IMR-90 (cell line): ENCODE measurements at regions not wholly inside any gene's neighbourhood (a gene's known extent, or its start where the extent isn't known, plus 50 kb on each side); places are given as distances from the start of the nearest gene placed in this dataset.

Experiments used
- ATAC-seq: fragments of 200-7000 bp; cut with Tn5 transposase; 2 replicates; pipeline ENCODE4 v1.9.1; 2020; ENCODE audit warnings: low read depth, mild to moderate bottlenecking, moderate library complexity
- BruUV-seq: library from RNA; stranded (reverse); fragments of 400-500 nt; replicated peaks from 2 replicates; lab custom pipeline; 2021; lab: Mats Ljungman, UMichigan
- CTCF ChIA-PET: fragments of 300-600 bp; formaldehyde crosslinking; extraction: SDS; loops from one replicate; lab custom pipeline; 2021; ENCODE audit warnings: antibody characterized with exemption; lab: Yijun Ruan, JAX
- POLR2A ChIA-PET: fragments of 300-600 bp; sonication (Branson Sonifier 250); formaldehyde crosslinking; loops from one replicate; lab custom pipeline; 2022; ENCODE audit warnings: antibody characterized with exemption; ENCODE audit not compliant: unreplicated experiment; lab: Charles Lee
- DNase-seq: peaks from one replicate; pipeline ENCODE4 v3.0.0; 2013
- H2AFZ ChIP-seq: replicated peaks from 2 replicates; pipeline ENCODE3; 2013; ENCODE audit warnings: low read length, mild to moderate bottlenecking; ENCODE audit not compliant: poor library complexity
- H2AK5ac ChIP-seq: 2 replicates; pipeline ENCODE4 v1.6.1; 2013; ENCODE audit warnings: low read depth, low read length, inconsistent platforms
- H2AK9ac ChIP-seq: replicated peaks from 2 replicates; pipeline ENCODE3; 2013; ENCODE audit warnings: mild to moderate bottlenecking, low read depth, low read length, moderate library complexity; ENCODE audit not compliant: poor library complexity
- H2BK120ac ChIP-seq: 2 replicates; pipeline ENCODE4 v1.6.1; 2013; ENCODE audit warnings: low read depth, low read length, inconsistent platforms
- H2BK15ac ChIP-seq: 3 replicates; pipeline ENCODE4 v1.6.1; 2013; ENCODE audit warnings: low read depth, low read length, inconsistent platforms
- H2BK20ac ChIP-seq: 2 replicates; pipeline ENCODE4 v1.6.1; 2013; ENCODE audit warnings: low read depth, mild to moderate bottlenecking, inconsistent platforms, low read length, moderate library complexity
- H2BK5ac ChIP-seq: 2 replicates; pipeline ENCODE4 v1.6.1; 2013; ENCODE audit warnings: mild to moderate bottlenecking, low read depth, low read length, inconsistent platforms; ENCODE audit not compliant: poor library complexity, severe bottlenecking
- H3K14ac ChIP-seq: replicated peaks from 2 replicates; pipeline ENCODE4 v1.6.1; 2013; ENCODE audit warnings: low read depth, low read length, inconsistent platforms
- H3K18ac ChIP-seq: 2 replicates; pipeline ENCODE4 v1.6.1; 2013; ENCODE audit warnings: low read depth, low read length, control low read depth
- H3K23ac ChIP-seq: 2 replicates; pipeline ENCODE4 v1.6.1; 2013; ENCODE audit warnings: low read depth, low read length, inconsistent platforms
- H3K27ac ChIP-seq: 2 replicates; pipeline ENCODE4 v1.5.1; 2013; ENCODE audit warnings: mild to moderate bottlenecking, control low read depth, low read length; ENCODE audit not compliant: insufficient read depth
- H3K27me3 ChIP-seq: 2 replicates; pipeline ENCODE4 v1.6.1; 2013; ENCODE audit warnings: low read length; ENCODE audit not compliant: control insufficient read depth, insufficient read depth
- H3K36me3 ChIP-seq: 2 replicates; pipeline ENCODE4 v1.6.1; 2013; ENCODE audit warnings: low read length, mixed read lengths; ENCODE audit not compliant: control insufficient read depth, insufficient read depth
- H3K4ac ChIP-seq: 2 replicates; pipeline ENCODE4 v1.6.1; 2013; ENCODE audit warnings: low read depth, low read length, inconsistent platforms
- H3K4me1 ChIP-seq: 2 replicates; pipeline ENCODE4 v1.6.1; 2013; ENCODE audit warnings: low read length, mixed read lengths; ENCODE audit not compliant: control insufficient read depth, insufficient read depth
- H3K4me2 ChIP-seq: 2 replicates; pipeline ENCODE4 v1.6.1; 2013; ENCODE audit warnings: low read depth, mild to moderate bottlenecking, control low read depth, low read length, moderate library complexity
- H3K4me3 ChIP-seq: 2 replicates; pipeline ENCODE4 v1.5.1; 2013; ENCODE audit warnings: low read depth, mild to moderate bottlenecking, control low read depth, low read length, moderate library complexity; ENCODE audit not compliant: insufficient read depth
- H3K56ac ChIP-seq: 2 replicates; pipeline ENCODE4 v1.6.1; 2013; ENCODE audit warnings: low read length, inconsistent platforms; ENCODE audit not compliant: insufficient read depth; ENCODE audit errors: extremely low read depth
- H3K79me1 ChIP-seq, 2 experiments: 2 replicates each; pipeline ENCODE4 v1.6.1; 2013; ENCODE audit warnings: low read length in 2 of 2, inconsistent platforms in 1 of 2, low read depth in 1 of 2
- H3K9ac ChIP-seq: 2 replicates; pipeline ENCODE4 v1.6.1; 2013; ENCODE audit warnings: low read depth, low read length, control low read depth
- H3K9me1 ChIP-seq: 2 replicates; pipeline ENCODE4 v1.6.1; 2013; ENCODE audit warnings: low read length, inconsistent platforms; ENCODE audit not compliant: insufficient read depth
- H3K9me3 ChIP-seq: 2 replicates; pipeline ENCODE4 v1.6.1; 2013; ENCODE audit warnings: low read length; ENCODE audit not compliant: control insufficient read depth, insufficient read depth
- H4K20me1 ChIP-seq: 2 replicates; pipeline ENCODE4 v1.6.1; 2013; ENCODE audit warnings: low read length, inconsistent platforms; ENCODE audit not compliant: insufficient read depth
- H4K5ac ChIP-seq: 2 replicates; pipeline ENCODE4 v1.6.1; 2013; ENCODE audit warnings: mild to moderate bottlenecking, low read depth, low read length, control low read depth
- H4K8ac ChIP-seq, 2 experiments: 2 replicates each; pipeline ENCODE4 v1.6.1; 2013; ENCODE audit warnings: low read depth in 2 of 2, low read length in 2 of 2, control low read depth in 1 of 2, inconsistent platforms in 1 of 2
- H4K91ac ChIP-seq: 2 replicates; pipeline ENCODE4 v1.6.1; 2013; ENCODE audit warnings: low read depth, low read length, inconsistent platforms; ENCODE audit not compliant: insufficient read depth
- BHLHE40 ChIP-seq: fragments of 150-350 bp; IDR thresholded peaks from 2 replicates; pipeline ENCODE4 v1.6.1; 2016; ENCODE audit warnings: mild to moderate bottlenecking, low read depth, low read length
- CEBPB ChIP-seq: IDR thresholded peaks from 2 replicates; pipeline ENCODE4 v1.6.1; 2012; ENCODE audit warnings: low read depth, low read length, improper control_type of control experiment
- POLR2A ChIP-seq: IDR thresholded peaks from 2 replicates; pipeline ENCODE4 v1.6.1; 2012; ENCODE audit warnings: mild to moderate bottlenecking, low read depth, low read length
- RAD21 ChIP-seq: IDR thresholded peaks from 2 replicates; pipeline ENCODE4 v1.6.1; 2012; ENCODE audit warnings: low read length, improper control_type of control experiment
- RCOR1 ChIP-seq: IDR thresholded peaks from 2 replicates; pipeline ENCODE4 v1.6.1; 2012; ENCODE audit warnings: mild to moderate bottlenecking, low read length, improper control_type of control experiment; ENCODE audit not compliant: insufficient replicate concordance
- WGBS, 2 experiments: methylation state at CpG; one replicate each; pipeline versions ENCODE4 v1.1.5 to v1.1.7; 2013; ENCODE audit warnings: missing lambda C conversion rate in 2 of 2; ENCODE audit not compliant: insufficient read length in 1 of 2; ENCODE audit errors: extremely low coverage in 2 of 2; 5-methylcytosine and 5-hydroxymethylcytosine counted together
- dilution Hi-C: fragments of 300-500 bp; cut with HindIII; formaldehyde crosslinking; loops from one replicate; pipeline ENCODE4 v1.14.3; 2018; ENCODE audit warnings: low sequenced_read_pairs; ENCODE audit not compliant: unreplicated experiment
- in situ Hi-C: fragments of 300-500 bp; cut with MboI; formaldehyde crosslinking; loops from 3 replicates; pipeline ENCODE4 v1.14.3; 2019; ENCODE audit warnings: low sequenced_read_pairs, inconsistent platforms, mixed read lengths
- intact Hi-C: fragments of 100-400 bp; cut with micrococcal nuclease; formaldehyde crosslinking; loops from 2 replicates; pipeline ENCODE4 v1.10.0; 2022

GRCh38 chr4:17336524-17336961, 175.3 kb downstream of the QDPR start:
- no peak overlapping the region for H4K5ac ChIP-seq
- H3K23ac ChIP-seq, result no peak overlapping the region
- no peak overlapping the region for H3K56ac ChIP-seq
- dilution Hi-C loops (no loop called here), in situ Hi-C loops (loop anchor here (10.0 kb wide), 1 partner anchor 822 kb away; no protein-coding TSS in a partner anchor), intact Hi-C loops (no loop called here)
- H2AK9ac ChIP-seq, result no peak overlapping the region
- H3K4me3 ChIP-seq, result no peak overlapping the region
- H2BK15ac ChIP-seq, result no peak overlapping the region
- no TSS peak for BruUV-seq
- H3K4me1 ChIP-seq, result no peaks in the 10 kb centered on the region
- H3K27me3 ChIP-seq, result peaks cover 4% of the 10 kb centered on the region; the same call in 1 of the 2 replicates
- 47% methylated on average over 3 of the region's 10 CpGs; no CpG with 5 or more reads in 1 of the 2 experiments for WGBS, 2 experiments
- H3K4me2 ChIP-seq, result no peak overlapping the region
- TF ChIP-seq RCOR1, result no peak
- TF ChIP-seq BHLHE40, result no peak
- no peak for TF ChIP-seq CEBPB
- no peak for TF ChIP-seq POLR2A
- TF ChIP-seq RAD21, result no peak
- CTCF ChIA-PET, result no interaction called here
- no peak overlapping the region for H4K91ac ChIP-seq
- no peaks in the 10 kb centered on the region for H3K79me1 ChIP-seq
- no peak overlapping the region for H3K27ac ChIP-seq
- DNase-seq, result peak; percentile 48
- POLR2A ChIA-PET, result no interaction called here
- no peak overlapping the region for H3K18ac ChIP-seq
- H4K20me1 ChIP-seq, result no peaks in the 10 kb centered on the region
- H3K9me3 ChIP-seq, result no peaks in the 10 kb centered on the region
- no peak overlapping the region for H3K9ac ChIP-seq
- ATAC-seq, result no peak
- H2BK120ac ChIP-seq, result no peak overlapping the region
- no peak overlapping the region for H3K14ac ChIP-seq
- H3K9me1 ChIP-seq, result no peaks in the 10 kb centered on the region
- H2AK5ac ChIP-seq, result no peak overlapping the region
- no peak overlapping the region for H2BK5ac ChIP-seq
- no peak overlapping the region for H2BK20ac ChIP-seq
- no peak overlapping the region for H4K8ac ChIP-seq
- H2AFZ ChIP-seq, result peak overlapping the region; percentile 79
- no peaks in the 10 kb centered on the region for H3K36me3 ChIP-seq
- no peak overlapping the region for H3K4ac ChIP-seq
